GM12872 (cell line): ENCODE measurements at regions not wholly inside any gene's neighbourhood (a gene's known extent, or its start where the extent isn't known, plus 50 kb on each side); places are given as distances from the start of the nearest gene placed in this dataset.

Source experiments
- TF ChIP-seq, protein P1 (sequence below): IDR thresholded peaks from 3 replicates; pipeline ENCODE4 v1.5.1; 2011; ENCODE audit warnings: low read depth, mild to moderate bottlenecking, low read length, moderate library complexity; ENCODE audit not compliant: insufficient read depth

DNA sequence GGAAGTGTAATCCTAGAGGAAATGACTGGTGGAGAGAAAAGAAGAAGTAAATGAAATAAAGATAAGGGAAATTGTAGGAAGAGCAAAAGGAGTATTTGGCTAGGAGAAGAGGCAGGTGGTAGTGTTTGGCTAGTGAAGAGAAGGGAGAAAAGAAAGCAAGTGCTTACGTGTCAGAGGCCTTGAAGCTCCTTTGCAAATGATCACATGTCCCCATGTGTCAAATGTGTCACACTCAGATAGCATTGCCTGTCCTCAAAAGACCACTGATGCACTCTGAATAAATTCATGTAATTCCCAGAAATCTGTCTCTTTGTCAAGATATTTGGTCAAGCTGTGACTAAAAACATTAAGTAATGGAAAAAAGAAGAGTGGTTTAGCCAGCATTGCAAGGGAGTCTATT lies 639.3 kb downstream of the TUSC7 start:
- TF ChIP-seq, protein P1, sequence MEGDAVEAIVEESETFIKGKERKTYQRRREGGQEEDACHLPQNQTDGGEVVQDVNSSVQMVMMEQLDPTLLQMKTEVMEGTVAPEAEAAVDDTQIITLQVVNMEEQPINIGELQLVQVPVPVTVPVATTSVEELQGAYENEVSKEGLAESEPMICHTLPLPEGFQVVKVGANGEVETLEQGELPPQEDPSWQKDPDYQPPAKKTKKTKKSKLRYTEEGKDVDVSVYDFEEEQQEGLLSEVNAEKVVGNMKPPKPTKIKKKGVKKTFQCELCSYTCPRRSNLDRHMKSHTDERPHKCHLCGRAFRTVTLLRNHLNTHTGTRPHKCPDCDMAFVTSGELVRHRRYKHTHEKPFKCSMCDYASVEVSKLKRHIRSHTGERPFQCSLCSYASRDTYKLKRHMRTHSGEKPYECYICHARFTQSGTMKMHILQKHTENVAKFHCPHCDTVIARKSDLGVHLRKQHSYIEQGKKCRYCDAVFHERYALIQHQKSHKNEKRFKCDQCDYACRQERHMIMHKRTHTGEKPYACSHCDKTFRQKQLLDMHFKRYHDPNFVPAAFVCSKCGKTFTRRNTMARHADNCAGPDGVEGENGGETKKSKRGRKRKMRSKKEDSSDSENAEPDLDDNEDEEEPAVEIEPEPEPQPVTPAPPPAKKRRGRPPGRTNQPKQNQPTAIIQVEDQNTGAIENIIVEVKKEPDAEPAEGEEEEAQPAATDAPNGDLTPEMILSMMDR: no peak

DNA sequence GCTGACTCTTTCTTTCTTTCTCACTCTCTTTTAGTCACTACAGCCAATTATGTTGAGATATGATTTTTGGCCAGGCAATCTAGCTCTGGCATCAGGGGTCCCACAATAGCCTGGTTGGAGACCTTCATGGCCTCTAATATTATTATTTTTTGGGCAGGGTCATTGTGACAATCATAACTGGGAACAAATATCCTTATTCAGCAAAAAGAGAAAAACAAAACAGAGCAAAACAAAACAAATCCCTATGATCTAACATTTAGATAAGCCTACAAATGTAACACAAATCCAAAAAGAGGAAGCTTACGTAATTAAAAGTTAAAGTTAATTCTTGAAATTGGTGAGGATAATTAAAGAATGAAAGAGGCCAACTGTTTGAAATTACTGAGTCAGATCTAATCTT lies 640.0 kb downstream of the TUSC7 start:
- TF ChIP-seq, protein P1: no peak

DNA sequence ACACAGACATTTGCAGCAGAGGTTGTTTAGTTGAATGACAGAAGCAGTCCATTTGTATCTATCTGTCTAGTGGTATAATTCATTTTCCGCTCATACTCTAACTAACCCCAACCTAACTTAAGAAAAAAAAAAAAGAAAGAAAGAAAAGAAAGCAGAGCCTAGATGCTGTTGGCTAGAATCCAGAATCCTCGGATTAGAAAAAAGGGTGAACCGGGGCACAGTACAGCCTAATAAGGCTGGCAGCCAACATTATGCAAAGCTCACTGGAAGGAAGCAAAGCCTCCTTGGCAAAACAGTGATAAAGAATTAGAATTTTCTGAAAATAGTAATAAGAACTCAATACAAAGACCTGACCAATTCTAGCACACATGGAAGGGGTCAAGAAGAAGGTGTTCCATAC lies 640.8 kb downstream of the TUSC7 start:
- TF ChIP-seq, protein P1: no peak

DNA sequence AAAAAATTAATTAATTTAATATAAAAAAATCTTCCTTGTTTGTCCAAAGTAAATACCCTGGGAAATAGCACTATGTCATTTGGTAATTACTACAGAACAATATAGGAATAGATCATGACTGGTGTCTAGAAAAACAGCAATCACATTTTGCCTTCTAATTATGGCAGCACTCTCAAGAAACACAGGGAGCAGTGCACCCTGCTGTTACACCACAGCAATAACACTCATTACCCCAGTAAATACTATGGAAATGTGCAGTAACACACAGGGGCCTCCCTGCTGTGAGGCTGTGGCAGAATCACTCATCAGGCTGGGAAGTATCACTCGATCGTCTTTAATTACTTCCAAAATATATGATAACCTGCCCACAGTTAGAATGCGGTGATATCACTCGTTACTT lies 646.0 kb downstream of the TUSC7 start:
- TF ChIP-seq, protein P1: peak; percentile 48; the same call in 2 of the 3 replicates

DNA sequence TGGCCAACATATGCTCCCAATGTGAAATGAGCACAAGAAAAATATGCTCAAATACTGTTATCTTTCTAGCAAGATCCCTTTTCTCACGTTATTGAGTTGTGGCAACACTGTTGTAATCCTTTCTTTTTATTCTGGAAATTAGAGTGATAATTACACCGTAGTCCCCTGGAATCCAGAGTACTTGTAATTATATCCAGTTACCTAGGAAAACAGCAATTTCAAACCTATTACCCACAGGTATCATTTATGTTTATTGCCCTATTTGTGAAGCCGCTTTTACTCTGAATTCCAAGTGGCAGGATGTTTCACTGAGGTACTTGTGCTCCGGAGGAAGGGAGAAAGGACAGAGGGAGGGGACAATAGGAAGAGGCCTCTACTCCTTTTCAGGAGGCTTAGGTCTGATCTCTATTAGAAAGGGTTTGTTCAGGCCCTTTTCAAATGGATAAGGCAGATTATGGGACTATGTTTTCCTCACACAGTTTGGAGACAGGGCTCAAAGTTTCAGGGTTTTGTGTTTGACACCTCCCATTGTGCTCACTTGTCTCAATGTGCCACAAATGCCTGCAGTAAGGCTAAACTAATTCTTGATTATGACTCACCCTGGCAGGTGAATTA lies 646.6 kb downstream of the TUSC7 start:
- TF ChIP-seq, protein P1: no peak

DNA sequence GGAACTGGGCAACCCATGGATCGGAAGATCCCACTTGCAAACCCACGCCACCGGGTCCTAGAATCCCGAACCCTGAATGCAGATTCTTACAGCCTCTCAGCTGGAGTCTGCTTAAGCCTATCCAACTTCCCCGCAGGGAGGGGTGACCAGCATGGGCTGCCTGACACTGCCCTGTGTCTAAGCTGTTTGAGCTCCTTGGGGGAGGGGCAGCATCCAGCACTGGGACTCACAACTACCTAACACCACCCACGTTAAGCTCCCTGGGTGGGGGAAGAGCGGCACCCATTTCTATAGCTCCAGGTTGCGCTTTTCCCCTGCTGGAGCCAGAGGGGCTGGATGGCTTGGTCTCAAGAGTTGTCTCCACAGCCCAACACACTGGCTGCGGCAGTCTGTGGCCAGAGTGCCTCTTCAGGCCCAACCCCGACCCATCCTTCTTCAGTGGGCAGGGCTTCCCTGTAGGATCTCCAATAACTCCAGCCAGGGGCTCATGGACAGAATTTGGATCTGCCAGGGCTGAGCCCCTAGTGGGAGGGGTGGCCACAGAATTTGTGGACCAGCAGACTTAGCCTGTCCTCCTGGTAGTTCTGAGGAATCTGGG lies 649.2 kb downstream of the TUSC7 start:
- TF ChIP-seq, protein P1: no peak

DNA sequence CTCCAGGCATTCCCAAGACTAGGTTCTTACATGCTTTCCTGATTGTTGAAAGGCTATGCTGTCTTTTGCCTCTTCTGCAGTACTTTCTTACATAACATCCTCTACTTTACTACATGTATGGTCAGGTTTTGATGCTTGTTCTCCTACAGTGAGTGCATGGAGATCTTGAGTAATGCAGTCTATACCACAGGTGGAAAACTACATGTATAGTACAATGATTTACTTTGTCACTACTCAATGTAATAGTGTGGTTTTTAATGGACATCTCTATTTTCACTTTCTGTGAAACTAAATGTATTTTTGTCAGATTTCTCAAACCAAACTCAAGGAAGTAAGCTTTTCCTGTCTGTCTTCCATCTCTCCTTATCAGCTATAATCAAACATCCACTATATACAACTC lies 657.0 kb downstream of the TUSC7 start:
- TF ChIP-seq, protein P1: no peak
